ENCODE measurements at regions not wholly inside any gene's neighbourhood (a gene's known extent, or its start where the extent isn't known, plus 50 kb on each side); places are given as distances from the start of the nearest gene placed in this dataset.

GRCh38 chr7:33728873-33729551 is 176.3 kb upstream of the BMPER start:
- DNase-seq (ENCODE audit: low read depth): no peak

GRCh38 chr7:33729726-33730125 is 175.6 kb upstream of the BMPER start:
- no peak for DNase-seq (ENCODE audit: low read depth)

DNA sequence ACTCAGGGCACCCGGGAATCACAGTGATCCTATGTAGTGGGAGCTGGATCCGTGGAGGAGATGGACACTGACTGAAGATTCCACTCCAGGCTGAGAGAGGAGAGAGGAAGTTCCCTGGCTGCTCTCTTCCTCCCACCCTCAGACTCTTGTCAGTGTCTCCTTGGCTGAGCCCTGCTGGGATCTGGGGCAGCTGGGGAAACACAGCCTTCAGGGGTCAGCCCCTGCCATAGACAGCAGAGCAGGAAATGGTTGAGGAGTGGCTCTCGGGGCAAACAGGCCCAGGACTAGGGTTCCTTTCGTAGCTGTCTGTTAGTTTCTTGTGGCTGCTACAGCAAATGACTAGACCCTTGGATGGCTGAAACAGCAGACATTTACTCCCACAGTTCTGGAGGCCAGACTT is 174.4 kb upstream of the BMPER start:
- DNase-seq (ENCODE audit: low read depth): no peak

DNA sequence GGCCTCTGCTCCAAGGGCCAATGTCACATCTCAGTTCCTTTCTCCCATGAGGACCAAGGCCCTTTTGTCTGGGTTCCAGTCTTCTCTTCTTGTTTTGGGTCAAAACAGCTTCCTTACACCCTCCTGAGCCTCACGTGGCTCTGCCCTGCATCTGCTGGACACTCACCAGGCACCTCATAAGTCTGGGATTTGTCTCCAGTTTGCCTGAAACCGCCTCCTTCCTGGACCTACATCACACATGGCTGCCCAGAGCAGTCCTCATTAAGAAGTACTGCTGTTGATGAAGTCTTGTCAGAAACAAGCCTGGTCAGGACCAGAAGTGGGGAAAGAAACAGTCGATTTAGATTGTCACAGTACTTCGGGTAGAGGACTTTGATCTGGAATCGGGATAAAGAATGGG is 173.4 kb upstream of the BMPER start:
- no peak for DNase-seq (ENCODE audit: low read depth)

GRCh38 chr7:33732462-33732861 is 172.9 kb upstream of the BMPER start:
- DNase-seq (ENCODE audit: low read depth): no peak

GRCh38 chr7:33733870-33734650 is 171.3 kb upstream of the BMPER start:
- DNase-seq (ENCODE audit: low read depth): no peak

DNA sequence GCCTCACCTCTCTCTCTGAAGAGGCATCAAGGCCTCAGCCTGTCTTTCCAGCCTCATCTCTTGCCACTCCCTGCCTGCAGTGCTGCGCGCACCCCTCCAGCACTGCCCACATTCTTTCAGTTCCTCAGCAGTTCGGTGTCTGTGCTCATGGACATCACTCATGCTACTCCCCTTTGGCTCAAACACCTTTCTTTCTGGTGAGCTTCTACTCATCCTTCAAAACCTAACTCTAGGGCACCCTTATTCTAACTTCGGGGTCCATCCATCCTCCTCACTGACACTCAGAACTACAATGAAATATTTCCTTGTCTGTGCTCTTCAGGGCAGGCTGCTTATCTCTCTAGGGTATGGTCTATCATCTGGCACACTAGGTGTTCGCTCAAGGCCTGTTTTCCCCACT is 169.9 kb upstream of the BMPER start:
- no peak for DNase-seq (ENCODE audit: low read depth)

GRCh38 chr7:33736521-33737221 is 168.7 kb upstream of the BMPER start:
- DNase-seq (ENCODE audit: low read depth): no peak

GRCh38 chr7:33738260-33738935 is 166.9 kb upstream of the BMPER start:
- no peak for DNase-seq (ENCODE audit: low read depth)

DNA sequence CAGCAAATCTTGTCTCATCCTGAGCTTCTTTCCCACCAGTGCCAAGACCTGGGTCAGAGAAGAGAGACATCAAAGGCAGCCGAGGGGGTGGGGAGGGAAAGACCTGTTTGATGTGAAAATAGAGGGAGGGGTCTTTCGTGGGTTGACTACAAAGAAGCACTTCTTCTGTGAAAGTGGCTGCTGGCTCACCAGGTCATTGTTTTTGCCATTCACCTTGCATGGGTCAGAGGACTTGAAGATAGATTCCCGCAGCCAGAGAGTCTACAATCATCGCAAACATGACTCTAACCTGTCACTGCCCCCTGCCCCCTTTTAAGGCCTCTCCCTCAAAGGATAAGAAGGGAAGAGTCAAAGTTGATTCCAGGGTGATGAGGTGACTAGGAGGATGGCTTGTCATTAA is 166.1 kb upstream of the BMPER start:
- DNase-seq (ENCODE audit: low read depth): no peak

DNA sequence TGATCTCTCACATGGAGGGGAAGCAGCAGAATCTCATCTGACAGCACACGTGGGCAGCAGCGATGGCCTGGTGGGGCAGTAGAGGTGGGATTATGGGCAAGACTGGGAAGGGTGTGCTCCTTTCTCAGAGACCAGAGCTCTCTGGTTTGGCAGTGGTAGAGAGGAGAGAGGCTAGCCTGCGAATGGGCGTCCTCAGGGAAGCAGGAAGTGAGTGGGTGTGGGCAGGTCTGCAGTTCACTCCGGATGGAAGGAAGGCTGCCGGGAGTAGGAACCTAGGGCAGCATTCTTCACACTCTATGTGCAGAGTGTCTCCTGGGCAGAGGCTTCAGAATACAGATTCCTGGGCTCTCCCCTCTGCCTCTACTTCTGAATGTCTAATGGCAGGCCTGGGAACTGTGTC is 162.8 kb upstream of the BMPER start:
- DNase-seq (ENCODE audit: low read depth): no peak

GRCh38 chr7:33742999-33743587 is 162.2 kb upstream of the BMPER start:
- DNase-seq (ENCODE audit: low read depth): no peak

- peak; percentile 98 for DNase-seq (ENCODE audit: low read depth)
Measured at GRCh38 chr7:33743594-33743993, 161.7 kb upstream of the BMPER start.

GRCh38 chr7:33744293-33745075 is 160.9 kb upstream of the BMPER start:
- no peak for DNase-seq (ENCODE audit: low read depth)

GRCh38 chr7:33745934-33746333 is 159.4 kb upstream of the BMPER start:
- no peak for DNase-seq (ENCODE audit: low read depth)

GRCh38 chr7:33748793-33749192 is 156.5 kb upstream of the BMPER start:
- DNase-seq (ENCODE audit: low read depth): no peak

- peak; percentile 66 for DNase-seq (ENCODE audit: low read depth)
Measured at GRCh38 chr7:33750177-33750576, 155.2 kb upstream of the BMPER start.

GRCh38 chr7:33751443-33751842 is 153.9 kb upstream of the BMPER start:
- DNase-seq (ENCODE audit: low read depth): no peak

DNA sequence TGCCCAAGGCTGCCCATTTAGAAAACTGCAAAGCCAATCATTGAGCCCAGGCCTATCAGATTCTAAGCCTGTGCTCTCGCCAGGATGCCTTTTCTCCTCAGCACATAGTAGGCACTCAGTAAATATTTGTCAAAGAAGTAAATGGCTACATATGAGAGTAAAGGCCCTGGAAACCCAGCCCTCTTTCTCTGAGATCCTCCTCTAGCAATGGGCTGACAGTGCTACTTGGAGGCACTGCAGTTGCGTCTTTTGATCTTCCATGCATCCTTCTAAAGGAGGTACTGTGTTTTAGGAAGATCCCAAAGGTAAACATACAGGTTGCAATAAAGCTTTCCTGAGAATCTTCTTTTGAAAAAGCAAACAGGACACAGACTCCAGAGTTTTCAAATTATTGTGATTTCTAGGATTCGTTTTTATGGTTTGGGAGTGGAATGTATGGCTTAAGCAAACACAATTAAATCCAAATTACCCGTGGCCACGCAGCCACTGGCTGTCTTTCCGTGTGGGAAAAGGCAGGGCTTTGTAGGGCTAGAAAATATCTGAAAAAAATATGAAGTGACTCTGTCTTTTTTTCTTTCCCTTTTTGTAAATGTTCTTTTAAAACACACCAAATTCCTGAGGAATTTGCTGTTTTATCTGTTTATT is 151.3 kb upstream of the BMPER start:
- DNase-seq (ENCODE audit: low read depth): no peak

Measured in fibroblast of gingiva (primary cell).